ENCODE measurements at regions not wholly inside any gene's neighbourhood (a gene's known extent, or its start where the extent isn't known, plus 50 kb on each side); places are given as distances from the start of the nearest gene placed in this dataset.
"Not testable (repeated sequence)": the region's sequence is repeated elsewhere in the genome, so short reads cannot be mapped to it uniquely, and the experiment has no call there.

DNA sequence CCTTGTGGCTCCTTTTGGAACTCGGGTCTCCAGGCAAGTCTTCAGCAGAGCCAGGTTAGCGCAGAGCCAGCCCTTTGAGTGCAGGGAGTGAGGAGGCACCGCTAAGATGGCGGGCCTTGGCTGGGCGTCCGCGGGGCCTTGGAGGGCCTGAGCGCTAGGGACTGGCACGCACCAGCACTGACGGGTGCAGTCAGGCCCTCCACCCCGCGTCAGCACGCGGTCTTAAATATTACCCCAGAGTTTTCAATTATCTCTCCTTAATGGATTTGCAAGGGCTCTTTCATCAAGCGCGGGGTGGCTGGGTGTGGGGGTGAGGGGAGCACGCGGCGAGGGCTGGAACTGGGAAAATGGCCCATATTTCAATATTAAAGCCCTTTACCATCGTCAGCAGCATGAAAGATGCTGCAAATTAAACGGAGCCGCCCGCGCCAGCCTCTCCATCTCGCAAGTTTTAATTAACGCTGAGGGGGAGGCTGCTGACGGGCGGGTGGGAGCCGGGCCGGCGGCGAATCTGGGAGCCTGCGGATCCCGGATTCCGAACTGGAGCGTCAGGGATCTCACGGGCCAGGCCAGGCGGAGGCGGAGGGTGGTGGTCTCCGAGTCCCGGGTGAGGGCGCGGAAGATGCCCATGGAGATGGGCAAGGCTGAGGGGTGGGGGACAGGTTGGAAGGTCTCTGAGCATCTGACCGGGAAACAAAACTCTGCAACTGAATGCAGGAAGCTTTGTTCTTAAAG lies 1690.4 kb upstream of the DEFB115 start:
- TF ChIP-seq, protein P1, sequence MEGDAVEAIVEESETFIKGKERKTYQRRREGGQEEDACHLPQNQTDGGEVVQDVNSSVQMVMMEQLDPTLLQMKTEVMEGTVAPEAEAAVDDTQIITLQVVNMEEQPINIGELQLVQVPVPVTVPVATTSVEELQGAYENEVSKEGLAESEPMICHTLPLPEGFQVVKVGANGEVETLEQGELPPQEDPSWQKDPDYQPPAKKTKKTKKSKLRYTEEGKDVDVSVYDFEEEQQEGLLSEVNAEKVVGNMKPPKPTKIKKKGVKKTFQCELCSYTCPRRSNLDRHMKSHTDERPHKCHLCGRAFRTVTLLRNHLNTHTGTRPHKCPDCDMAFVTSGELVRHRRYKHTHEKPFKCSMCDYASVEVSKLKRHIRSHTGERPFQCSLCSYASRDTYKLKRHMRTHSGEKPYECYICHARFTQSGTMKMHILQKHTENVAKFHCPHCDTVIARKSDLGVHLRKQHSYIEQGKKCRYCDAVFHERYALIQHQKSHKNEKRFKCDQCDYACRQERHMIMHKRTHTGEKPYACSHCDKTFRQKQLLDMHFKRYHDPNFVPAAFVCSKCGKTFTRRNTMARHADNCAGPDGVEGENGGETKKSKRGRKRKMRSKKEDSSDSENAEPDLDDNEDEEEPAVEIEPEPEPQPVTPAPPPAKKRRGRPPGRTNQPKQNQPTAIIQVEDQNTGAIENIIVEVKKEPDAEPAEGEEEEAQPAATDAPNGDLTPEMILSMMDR (IDR thresholded peaks at IDR 0.05): not testable (repeated sequence)
- not testable (repeated sequence) for TF ChIP-seq POLR2A (IDR thresholded peaks at IDR 0.05)

Measured in uterus (tissue), 2 donors.